Dermis microvascular lymphatic vessel endothelial cell (primary cell): ENCODE measurements at regions not wholly inside any gene's neighbourhood (a gene's known extent, or its start where the extent isn't known, plus 50 kb on each side); places are given as distances from the start of the nearest gene placed in this dataset.
"Not testable (repeated sequence)": the region's sequence is repeated elsewhere in the genome, so short reads cannot be mapped to it uniquely, and the experiment has no call there.

Experiments used
- DNase-seq, 2 donors: peaks; one replicate each; pipeline versions ENCODE4 v3.0.0 to v3.0.0-alpha.2; 2010; ENCODE audit warnings: low read depth in 2 of 2

- DNase-seq: no peak
Measured at GRCh38 chr4:93888308-93888707, 59.8 kb downstream of the ATOH1 start.

DNA sequence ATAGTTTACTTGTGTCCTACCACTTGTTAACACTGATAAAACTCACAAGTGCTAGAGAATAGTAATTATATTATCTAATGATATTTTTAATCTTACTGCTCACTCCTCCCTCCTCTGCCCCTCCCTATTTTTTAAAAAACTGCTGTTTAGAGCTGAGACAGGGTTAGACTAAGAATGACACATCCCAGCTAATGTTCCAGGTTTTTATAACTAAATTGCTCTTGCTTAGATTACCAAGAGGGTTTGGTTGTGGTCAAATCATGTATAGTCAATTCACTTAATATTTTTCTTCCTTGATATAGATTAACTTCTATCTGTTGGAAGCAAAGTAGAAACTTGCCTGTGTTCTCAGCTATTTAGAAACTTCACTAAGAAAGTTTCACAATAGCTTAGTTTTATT is 60.2 kb downstream of the ATOH1 start:
- no peak for DNase-seq

DNA sequence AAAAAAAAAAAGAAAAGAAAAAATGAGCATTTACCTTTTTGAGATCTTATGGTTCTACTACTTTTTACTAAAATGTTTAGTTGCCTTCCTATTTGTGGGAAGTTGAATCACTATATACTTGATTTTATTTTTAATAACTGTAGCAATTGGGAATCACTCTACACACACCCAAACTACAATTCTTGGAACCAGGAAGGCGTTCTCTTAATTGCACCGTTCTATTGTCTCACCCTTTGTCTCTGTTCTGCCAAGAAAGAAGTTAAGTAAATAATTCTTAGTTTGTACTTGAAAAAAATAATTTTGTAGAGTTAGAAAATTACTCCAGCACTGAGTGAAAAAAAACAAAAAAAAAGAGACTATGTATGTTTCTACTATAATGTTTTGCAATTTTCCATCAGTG is 62.7 kb downstream of the ATOH1 start:
- DNase-seq: no peak

GRCh38 chr4:93894995-93895394 is 66.4 kb downstream of the ATOH1 start:
- DNase-seq: no peak

DNA sequence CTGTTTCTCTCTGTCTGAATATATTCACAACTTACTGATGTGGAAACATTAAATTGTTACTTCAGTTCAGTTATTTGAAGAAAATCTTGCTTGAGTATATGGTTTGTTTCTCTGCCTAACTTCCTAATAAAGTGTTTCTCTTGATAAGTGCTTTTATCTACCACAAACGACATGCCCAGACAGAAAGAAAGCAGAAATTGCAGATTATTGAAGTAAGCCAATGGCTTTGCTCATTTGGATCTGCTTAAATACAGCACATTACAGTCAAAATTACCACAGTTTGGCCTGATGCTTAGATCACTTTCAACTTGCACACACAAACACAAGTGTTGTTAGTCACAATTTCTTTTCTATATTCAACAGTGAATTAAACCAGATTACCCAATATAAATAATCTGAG is 68.0 kb downstream of the ATOH1 start:
- DNase-seq: no peak

DNA sequence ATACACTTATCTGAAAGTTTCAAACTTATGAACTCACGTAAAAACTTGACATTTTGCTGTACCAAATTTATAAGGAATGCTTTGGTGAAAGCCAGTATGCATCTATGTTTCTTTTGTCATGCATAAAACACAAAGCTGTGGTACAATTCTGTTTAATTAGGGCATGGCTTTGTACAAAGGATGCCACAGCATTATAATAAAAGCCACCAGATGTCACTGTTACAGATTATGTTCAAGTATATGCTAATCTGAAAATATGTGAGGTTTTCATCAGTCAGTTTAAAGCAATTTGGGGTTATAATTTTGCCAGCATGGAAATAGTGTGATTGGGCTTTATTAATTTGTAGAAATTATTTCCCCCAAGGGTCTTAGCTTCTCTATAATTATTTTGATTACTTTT is 69.0 kb downstream of the ATOH1 start:
- DNase-seq: peak in 1 of 2 donors; percentile 5

- no peak for DNase-seq
Measured at GRCh38 chr4:93908778-93909177, 80.2 kb downstream of the ATOH1 start.

DNA sequence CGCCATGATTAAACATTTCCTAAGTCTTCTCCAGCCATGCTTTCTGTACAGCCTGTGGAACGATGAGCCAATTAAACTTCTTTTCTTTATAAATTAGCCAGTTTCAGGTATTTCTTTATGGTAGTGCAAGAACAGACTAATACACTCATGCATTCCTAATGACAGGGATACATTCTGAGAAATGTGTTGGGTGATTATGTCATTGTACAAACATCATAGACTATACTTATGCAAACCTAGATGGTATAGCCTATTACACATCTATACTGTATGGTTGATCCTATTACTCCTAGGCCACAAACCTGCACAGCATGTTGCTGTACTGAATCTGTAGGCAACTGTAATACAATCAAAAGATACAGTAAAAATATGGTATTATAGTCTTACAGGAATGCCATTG is 83.1 kb downstream of the ATOH1 start:
- no peak for DNase-seq

DNA sequence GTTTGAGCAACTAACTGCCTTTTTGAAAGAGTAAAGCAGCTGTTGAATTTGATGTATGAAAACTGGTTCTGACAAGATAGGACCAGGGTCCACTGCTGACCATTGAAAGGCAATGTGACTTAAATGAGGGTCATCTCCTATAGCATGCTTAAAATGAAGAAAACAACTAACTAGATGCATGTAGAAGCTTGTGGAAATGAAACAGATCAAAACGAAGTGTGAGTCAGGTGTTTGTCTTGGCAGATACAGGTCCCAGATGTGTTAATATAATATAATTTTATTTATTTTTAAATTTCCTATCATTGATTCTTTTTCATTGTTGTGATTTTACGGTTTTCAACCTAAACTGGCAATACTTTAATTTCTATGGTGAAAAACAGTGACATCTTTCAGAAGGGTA is 83.6 kb downstream of the ATOH1 start:
- DNase-seq: no peak

DNA sequence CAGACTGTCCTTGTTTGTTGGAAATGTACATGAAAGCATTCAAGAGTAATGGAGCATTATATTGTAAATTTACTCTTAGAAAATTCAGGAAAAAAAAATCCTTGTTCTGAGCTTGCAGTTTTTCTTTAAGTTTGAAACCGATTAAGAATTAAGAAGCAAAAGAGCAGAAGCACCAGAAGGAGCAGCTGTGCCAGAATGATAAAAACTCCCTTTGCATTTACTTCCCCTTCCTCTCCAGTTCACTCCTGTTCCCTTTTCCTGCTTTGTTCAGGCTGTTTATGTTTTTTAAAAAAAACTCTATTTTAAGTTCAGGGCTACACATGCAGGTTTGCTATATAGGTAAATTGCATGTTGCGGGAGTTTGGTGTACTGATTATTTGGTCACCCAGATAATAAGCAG is 90.3 kb downstream of the ATOH1 start:
- DNase-seq: no peak

- DNase-seq: not testable (repeated sequence)
Measured at GRCh38 chr4:93923570-93923969, 95.0 kb downstream of the ATOH1 start.

GRCh38 chr4:93947286-93947685 is 118.7 kb downstream of the ATOH1 start:
- no peak for DNase-seq

DNA sequence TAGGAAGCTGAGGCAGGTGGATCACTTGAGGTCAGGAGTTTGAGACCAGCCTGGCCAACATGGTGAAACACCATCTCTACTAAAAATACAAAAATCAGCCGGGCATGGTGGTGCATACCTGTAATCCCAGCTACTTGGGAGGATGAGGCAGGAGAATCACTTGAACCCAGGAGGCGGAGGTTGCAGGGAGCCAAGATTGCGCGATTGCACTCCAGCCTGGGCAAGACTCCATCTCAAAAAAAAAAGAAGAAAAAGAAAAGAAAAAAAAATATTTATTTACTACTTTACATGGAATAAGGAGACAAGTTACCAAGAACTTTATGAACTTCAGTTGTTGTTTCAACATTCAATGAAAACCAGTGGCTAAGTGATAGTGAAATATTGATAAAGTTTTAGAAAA is 121.7 kb downstream of the ATOH1 start:
- not testable (repeated sequence) for DNase-seq

GRCh38 chr4:93957186-93957585 is 128.6 kb downstream of the ATOH1 start:
- DNase-seq: no peak

GRCh38 chr4:93960450-93960849 is 131.9 kb downstream of the ATOH1 start:
- DNase-seq: no peak

DNA sequence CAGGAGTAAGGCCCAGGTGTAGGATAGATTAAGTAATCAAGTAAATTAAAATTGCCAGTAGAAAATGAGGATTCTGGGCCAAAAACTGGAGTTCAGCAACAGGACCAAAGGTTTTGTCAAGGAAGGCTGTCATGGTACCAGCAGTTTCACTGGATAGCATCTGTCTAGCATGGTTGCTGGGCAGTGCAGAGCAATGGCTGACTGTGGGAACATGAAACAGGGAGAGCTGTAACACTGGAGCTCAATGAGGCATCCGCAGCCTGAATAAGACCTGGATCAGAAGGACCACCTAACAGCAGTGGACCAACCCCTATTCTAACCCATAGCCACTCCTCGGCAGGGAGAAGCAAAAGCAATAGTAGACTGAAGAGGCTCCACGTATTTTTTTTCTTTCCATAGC is 132.4 kb downstream of the ATOH1 start:
- DNase-seq: no peak

DNA sequence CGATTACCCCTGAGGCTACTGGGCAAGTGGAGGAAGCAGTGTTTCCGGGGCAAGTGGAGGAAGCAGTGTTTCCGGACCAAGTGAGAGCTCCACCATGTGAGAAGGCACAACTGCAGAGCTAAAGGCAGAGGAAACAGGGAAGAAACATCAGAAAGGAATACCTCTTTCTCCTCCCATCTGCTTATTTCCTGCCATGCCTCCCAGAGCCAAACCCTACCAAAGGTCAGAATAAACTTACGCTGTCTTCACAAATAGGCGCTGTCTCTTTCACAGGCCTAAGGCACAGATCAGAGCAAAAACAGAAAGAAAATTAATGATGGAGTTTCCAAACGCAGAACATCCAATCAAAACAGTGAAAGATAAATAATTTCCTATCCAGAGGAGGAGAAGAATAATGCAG is 153.0 kb downstream of the ATOH1 start:
- DNase-seq: peak in 1 of 2 donors; percentile 2

DNA sequence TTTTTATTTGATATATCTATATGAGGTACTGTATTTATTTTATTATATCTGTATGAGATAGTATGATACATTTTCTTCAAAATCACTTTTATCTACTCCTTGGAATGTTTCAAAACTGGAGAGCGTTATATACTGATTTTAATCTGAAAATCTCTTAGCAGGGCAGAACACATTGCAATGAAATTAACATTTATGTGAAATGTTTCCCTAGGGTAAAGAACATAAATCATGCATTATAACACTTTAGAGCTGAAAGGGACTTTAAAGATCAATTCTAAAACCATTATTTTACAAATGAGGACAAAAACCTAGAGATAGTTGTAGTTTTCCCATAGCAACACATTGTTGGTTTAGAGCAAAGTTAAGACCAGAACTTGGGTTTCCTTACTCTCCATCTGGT is 153.7 kb downstream of the ATOH1 start:
- DNase-seq: no peak

GRCh38 chr4:93983140-93983539 is 154.6 kb downstream of the ATOH1 start:
- DNase-seq: no peak

- DNase-seq: no peak
Measured at GRCh38 chr4:93994175-93994994, 165.8 kb downstream of the ATOH1 start.

DNA sequence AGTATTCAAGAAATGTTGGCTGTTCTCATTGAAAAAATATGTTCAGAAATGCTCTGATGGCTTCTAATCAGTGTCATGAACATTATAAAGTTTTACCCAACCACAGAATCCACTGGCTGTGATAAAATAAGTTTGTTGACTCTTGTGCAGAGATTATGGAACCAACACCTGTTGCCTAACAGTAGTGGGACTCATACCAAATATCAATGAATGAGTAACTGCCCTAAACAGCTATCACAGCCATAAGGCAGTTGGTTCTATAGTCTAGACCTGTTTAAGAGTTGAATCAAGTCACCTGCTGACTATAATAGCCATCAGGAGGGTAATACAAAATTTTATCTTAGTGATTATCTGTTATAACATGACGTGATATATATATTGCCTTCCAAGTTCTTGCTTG is 168.3 kb downstream of the ATOH1 start:
- no peak for DNase-seq

- DNase-seq: no peak
Measured at GRCh38 chr4:94000559-94000958, 172.0 kb downstream of the ATOH1 start.

DNA sequence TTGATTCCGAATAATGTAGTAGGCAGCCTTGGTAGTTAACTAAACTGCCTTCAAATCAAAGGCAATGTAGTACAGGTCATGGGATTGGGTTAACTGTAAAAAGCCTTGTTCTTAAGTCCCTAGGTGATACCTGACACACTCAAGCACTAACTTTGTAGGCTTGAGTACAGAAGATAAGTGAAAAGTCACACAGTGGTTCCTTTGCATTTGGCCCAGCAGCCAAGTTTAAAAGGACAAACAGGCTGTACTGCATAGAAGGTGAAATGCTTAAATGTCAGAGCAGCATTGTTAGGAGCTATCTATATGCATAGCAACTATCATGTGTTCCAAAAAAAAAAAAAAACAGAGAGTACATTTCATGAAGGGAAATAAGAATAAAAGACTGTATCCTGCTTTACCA is 178.4 kb downstream of the ATOH1 start:
- no peak for DNase-seq

GRCh38 chr4:94011190-94011589 is 182.6 kb downstream of the ATOH1 start:
- no peak for DNase-seq
